SK-N-SH (cell line): ENCODE measurements at regions not wholly inside any gene's neighbourhood (a gene's known extent, or its start where the extent isn't known, plus 50 kb on each side); places are given as distances from the start of the nearest gene placed in this dataset.

Source experiments
- CTCF ChIA-PET: fragments of 300-600, 350-600 bp; formaldehyde crosslinking; extraction: SDS; loops from one replicate; lab custom pipeline; 2021; lab: Yijun Ruan, JAX
- POLR2A ChIA-PET: fragments of 350-600 bp; sonication (Branson Sonifier 250); formaldehyde crosslinking; extraction: SDS; loops from one replicate; lab custom pipeline; 2020; ENCODE audit warnings: antibody characterized with exemption, inconsistent platforms; lab: Yijun Ruan, JAX
- DNase-seq: peaks from one replicate; pipeline ENCODE4 v3.0.0; 2012
- H2AFZ ChIP-seq: fragments of 200-600 bp; sonication (generic); 2 replicates; pipeline ENCODE4 v1.8.1; 2016; ENCODE audit warnings: antibody characterized with exemption, mild to moderate bottlenecking, low read depth
- H3F3A ChIP-seq: fragments of 200-600 bp; sonication (generic); replicated peaks from 2 replicates; pipeline ENCODE3; 2016; ENCODE audit warnings: antibody characterized with exemption, mild to moderate bottlenecking; ENCODE audit not compliant: insufficient read depth
- H3K27ac ChIP-seq, 2 experiments: fragments of 200-500 bp in 1 of 2; fragments of 200-600 bp in 1 of 2; sonication (Bioruptor generic) in 1 of 2; sonication (generic), shearing (Covaris generic) in 1 of 2; 2 replicates each; pipeline versions ENCODE4 v1.5.1 to v1.6.1; 2014 to 2016; ENCODE audit warnings: low read depth in 2 of 2, inconsistent platforms in 1 of 2, low read length in 1 of 2, mild to moderate bottlenecking in 1 of 2, mixed read lengths in 1 of 2
- H3K27me3 ChIP-seq: fragments of 200-600 bp; sonication (generic), shearing (Covaris generic); 2 replicates; pipeline ENCODE4 v1.6.1; 2016; ENCODE audit warnings: mixed run types; ENCODE audit not compliant: insufficient read depth
- H3K36me3 ChIP-seq, 2 experiments: fragments of 200-500 bp in 1 of 2; fragments of 200-600 bp in 1 of 2; sonication (Bioruptor generic) in 1 of 2; sonication (generic) in 1 of 2; replicated peaks in 1 of 2; 2 replicates each; pipeline versions ENCODE3 to v1.5.1; 2014 to 2016; ENCODE audit warnings: low read length in 1 of 2, mild to moderate bottlenecking in 1 of 2; ENCODE audit not compliant: insufficient read depth in 2 of 2, control insufficient read depth in 1 of 2
- H3K4me1 ChIP-seq, 2 experiments: fragments of 200-500 bp in 1 of 2; fragments of 200-600 bp in 1 of 2; sonication (Bioruptor generic) in 1 of 2; sonication (generic), shearing (Covaris generic) in 1 of 2; 2 replicates each; pipeline versions ENCODE4 v1.5.1 to v1.6.1; 2014 to 2016; ENCODE audit warnings: low read depth in 1 of 2, low read length in 1 of 2, mixed run types in 1 of 2; ENCODE audit not compliant: insufficient read depth in 2 of 2, control insufficient read depth in 1 of 2
- H3K4me2 ChIP-seq: fragments of 200-600 bp; sonication (generic), shearing (Covaris generic); 2 replicates; pipeline ENCODE4 v1.6.1; 2017; ENCODE audit warnings: mixed run types
- H3K4me3 ChIP-seq, 2 experiments: fragments of 200-500 bp in 1 of 2; fragments of 200-600 bp in 1 of 2; sonication (Bioruptor generic) in 1 of 2; sonication (generic), shearing (Covaris generic) in 1 of 2; 2 replicates each; pipeline versions ENCODE4 v1.5.1 to v1.8.1; 2014 to 2016; ENCODE audit warnings: low read depth in 2 of 2, inconsistent platforms in 1 of 2, low read length in 1 of 2, mild to moderate bottlenecking in 1 of 2, mixed read lengths in 1 of 2, moderate library complexity in 1 of 2
- H3K79me2 ChIP-seq: fragments of 200-600 bp; sonication (generic); 2 replicates; pipeline ENCODE4 v1.8.1; 2017; ENCODE audit warnings: mild to moderate bottlenecking; ENCODE audit not compliant: insufficient read depth
- H3K9ac ChIP-seq: fragments of 200-600 bp; sonication (generic); 2 replicates; pipeline ENCODE4 v1.6.1; 2017; ENCODE audit warnings: mixed run types
- H3K9me2 ChIP-seq: fragments of 200-600 bp; sonication (generic); 2 replicates; pipeline ENCODE4 v1.6.1; 2017; ENCODE audit warnings: mixed run types
- H3K9me3 ChIP-seq: fragments of 200-600 bp; sonication (generic); 2 replicates; pipeline ENCODE4 v1.6.1; 2017; ENCODE audit warnings: mixed run types, mild to moderate bottlenecking, moderate library complexity
- H4K20me1 ChIP-seq: fragments of 200-600 bp; sonication (generic); 2 replicates; pipeline ENCODE4 v1.6.1; 2017; ENCODE audit warnings: mild to moderate bottlenecking, mixed run types; ENCODE audit not compliant: insufficient read depth
- CHD2 ChIP-seq: fragments of 150-350 bp; IDR thresholded peaks from 2 replicates; pipeline ENCODE4 v1.6.1; 2018; ENCODE audit warnings: low read length; ENCODE audit not compliant: partially characterized antibody
- ELF1 ChIP-seq: IDR thresholded peaks from 2 replicates; pipeline ENCODE4 v1.4.0; 2012
- EZH2phosphoT487 ChIP-seq: fragments of 200-600 bp; sonication (generic); IDR thresholded peaks from 2 replicates; pipeline ENCODE4 v1.6.1; 2017; ENCODE audit warnings: low read depth, mixed run types, mild to moderate bottlenecking, antibody characterized with exemption, moderate library complexity, borderline replicate concordance
- FOSL2 ChIP-seq: IDR thresholded peaks from 2 replicates; pipeline ENCODE4 v1.4.0; 2012; ENCODE audit warnings: low read depth, mild to moderate bottlenecking, moderate library complexity, borderline replicate concordance
- GABPA ChIP-seq: IDR thresholded peaks from 2 replicates; pipeline ENCODE4 v1.4.0; 2012; ENCODE audit warnings: low read depth, mild to moderate bottlenecking
- MXI1 ChIP-seq: IDR thresholded peaks from 2 replicates; pipeline ENCODE4 v1.6.1; 2012; ENCODE audit warnings: mild to moderate bottlenecking, low read depth, low read length, improper control_type of control experiment
- POLR2AphosphoS5 ChIP-seq: IDR thresholded peaks from 2 replicates; pipeline ENCODE4 v1.6.1; 2012; ENCODE audit warnings: low read depth, low read length
- RXRA ChIP-seq: IDR thresholded peaks from 2 replicates; pipeline ENCODE4 v1.4.0; 2012; ENCODE audit warnings: low read depth, mild to moderate bottlenecking, borderline replicate concordance
- TCF12 ChIP-seq: IDR thresholded peaks from 2 replicates; pipeline ENCODE4 v1.4.0; 2012
- USF2 ChIP-seq: fragments of 150-350 bp; IDR thresholded peaks from 2 replicates; pipeline ENCODE4 v1.6.1; 2017; ENCODE audit warnings: antibody characterized with exemption, low read length, low read depth, borderline replicate concordance
- WGBS: methylation state at CpG from one replicate; pipeline ENCODE4 v1.1.6; 2017; ENCODE audit warnings: low lambda C conversion rate; 5-methylcytosine and 5-hydroxymethylcytosine counted together
- TF ChIP-seq, protein P1 (sequence below): IDR thresholded peaks from 2 replicates; pipeline ENCODE4; 2012
- TF ChIP-seq, protein P2 (sequence below): IDR thresholded peaks from 2 replicates; pipeline ENCODE4 v1.4.0; 2012; ENCODE audit warnings: low read depth, borderline replicate concordance
- TF ChIP-seq, protein P3 (sequence below): IDR thresholded peaks from 2 replicates; pipeline ENCODE4 v1.6.1; 2012; ENCODE audit warnings: mild to moderate bottlenecking, low read depth, low read length, moderate library complexity

- no peak overlapping the region for H3K27ac ChIP-seq
- no peak overlapping the region for H3K4me2 ChIP-seq
- no peaks in the 10 kb centered on the region for H3F3A ChIP-seq
- no peak overlapping the region for H3K9ac ChIP-seq
- no peaks in the 10 kb centered on the region for H3K27me3 ChIP-seq
- ChIA-PET CTCF (interaction anchor here (0.6 kb wide), 1 partner anchor 235 kb away, joined by 5 read pairs; no protein-coding TSS in a partner anchor), POLR2A (no interaction called here)
- H3K4me3 ChIP-seq: no peak overlapping the region
- no peaks in the 10 kb centered on the region for H4K20me1 ChIP-seq
- 37% methylated on average over 2 of the region's 2 CpGs for WGBS
- no peaks in the 10 kb centered on the region for H3K79me2 ChIP-seq
- no peak overlapping the region for H2AFZ ChIP-seq
- no peaks in the 10 kb centered on the region for H3K36me3 ChIP-seq
- no peaks in the 10 kb centered on the region for H3K9me2 ChIP-seq
- H3K4me1 ChIP-seq: no peaks in the 10 kb centered on the region
- TF ChIP-seq, protein P1, sequence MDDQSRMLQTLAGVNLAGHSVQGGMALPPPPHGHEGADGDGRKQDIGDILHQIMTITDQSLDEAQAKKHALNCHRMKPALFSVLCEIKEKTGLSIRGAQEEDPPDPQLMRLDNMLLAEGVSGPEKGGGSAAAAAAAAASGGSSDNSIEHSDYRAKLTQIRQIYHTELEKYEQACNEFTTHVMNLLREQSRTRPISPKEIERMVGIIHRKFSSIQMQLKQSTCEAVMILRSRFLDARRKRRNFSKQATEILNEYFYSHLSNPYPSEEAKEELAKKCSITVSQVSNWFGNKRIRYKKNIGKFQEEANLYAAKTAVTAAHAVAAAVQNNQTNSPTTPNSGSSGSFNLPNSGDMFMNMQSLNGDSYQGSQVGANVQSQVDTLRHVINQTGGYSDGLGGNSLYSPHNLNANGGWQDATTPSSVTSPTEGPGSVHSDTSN: no peak
- TF ChIP-seq, protein P2, sequence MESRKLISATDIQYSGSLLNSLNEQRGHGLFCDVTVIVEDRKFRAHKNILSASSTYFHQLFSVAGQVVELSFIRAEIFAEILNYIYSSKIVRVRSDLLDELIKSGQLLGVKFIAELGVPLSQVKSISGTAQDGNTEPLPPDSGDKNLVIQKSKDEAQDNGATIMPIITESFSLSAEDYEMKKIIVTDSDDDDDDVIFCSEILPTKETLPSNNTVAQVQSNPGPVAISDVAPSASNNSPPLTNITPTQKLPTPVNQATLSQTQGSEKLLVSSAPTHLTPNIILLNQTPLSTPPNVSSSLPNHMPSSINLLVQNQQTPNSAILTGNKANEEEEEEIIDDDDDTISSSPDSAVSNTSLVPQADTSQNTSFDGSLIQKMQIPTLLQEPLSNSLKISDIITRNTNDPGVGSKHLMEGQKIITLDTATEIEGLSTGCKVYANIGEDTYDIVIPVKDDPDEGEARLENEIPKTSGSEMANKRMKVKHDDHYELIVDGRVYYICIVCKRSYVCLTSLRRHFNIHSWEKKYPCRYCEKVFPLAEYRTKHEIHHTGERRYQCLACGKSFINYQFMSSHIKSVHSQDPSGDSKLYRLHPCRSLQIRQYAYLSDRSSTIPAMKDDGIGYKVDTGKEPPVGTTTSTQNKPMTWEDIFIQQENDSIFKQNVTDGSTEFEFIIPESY: no peak
- TF ChIP-seq MXI1 (no peak), GABPA (no peak), POLR2AphosphoS5 (no peak)
- TF ChIP-seq, protein P3, sequence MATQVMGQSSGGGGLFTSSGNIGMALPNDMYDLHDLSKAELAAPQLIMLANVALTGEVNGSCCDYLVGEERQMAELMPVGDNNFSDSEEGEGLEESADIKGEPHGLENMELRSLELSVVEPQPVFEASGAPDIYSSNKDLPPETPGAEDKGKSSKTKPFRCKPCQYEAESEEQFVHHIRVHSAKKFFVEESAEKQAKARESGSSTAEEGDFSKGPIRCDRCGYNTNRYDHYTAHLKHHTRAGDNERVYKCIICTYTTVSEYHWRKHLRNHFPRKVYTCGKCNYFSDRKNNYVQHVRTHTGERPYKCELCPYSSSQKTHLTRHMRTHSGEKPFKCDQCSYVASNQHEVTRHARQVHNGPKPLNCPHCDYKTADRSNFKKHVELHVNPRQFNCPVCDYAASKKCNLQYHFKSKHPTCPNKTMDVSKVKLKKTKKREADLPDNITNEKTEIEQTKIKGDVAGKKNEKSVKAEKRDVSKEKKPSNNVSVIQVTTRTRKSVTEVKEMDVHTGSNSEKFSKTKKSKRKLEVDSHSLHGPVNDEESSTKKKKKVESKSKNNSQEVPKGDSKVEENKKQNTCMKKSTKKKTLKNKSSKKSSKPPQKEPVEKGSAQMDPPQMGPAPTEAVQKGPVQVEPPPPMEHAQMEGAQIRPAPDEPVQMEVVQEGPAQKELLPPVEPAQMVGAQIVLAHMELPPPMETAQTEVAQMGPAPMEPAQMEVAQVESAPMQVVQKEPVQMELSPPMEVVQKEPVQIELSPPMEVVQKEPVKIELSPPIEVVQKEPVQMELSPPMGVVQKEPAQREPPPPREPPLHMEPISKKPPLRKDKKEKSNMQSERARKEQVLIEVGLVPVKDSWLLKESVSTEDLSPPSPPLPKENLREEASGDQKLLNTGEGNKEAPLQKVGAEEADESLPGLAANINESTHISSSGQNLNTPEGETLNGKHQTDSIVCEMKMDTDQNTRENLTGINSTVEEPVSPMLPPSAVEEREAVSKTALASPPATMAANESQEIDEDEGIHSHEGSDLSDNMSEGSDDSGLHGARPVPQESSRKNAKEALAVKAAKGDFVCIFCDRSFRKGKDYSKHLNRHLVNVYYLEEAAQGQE: no peak
- DNase-seq: no peak
- no peaks in the 10 kb centered on the region for H3K9me3 ChIP-seq
Measured at GRCh38 chr12:23228101-23228500, 603.1 kb downstream of the ETNK1 start.

- no peaks in the 10 kb centered on the region for H3K27me3 ChIP-seq
- POLR2A ChIA-PET: no interaction called here
- H3F3A ChIP-seq: no peaks in the 10 kb centered on the region
- CTCF ChIA-PET: interaction anchor here (0.6 kb wide), 2 partner anchors 59 to 370 kb away, joined by 3 read pairs; no protein-coding TSS in a partner anchor
- H3K4me2 ChIP-seq: no peak overlapping the region
- WGBS: 37% methylated on average over 2 of the region's 2 CpGs
- no peak for DNase-seq
- no peak overlapping the region for H3K9ac ChIP-seq
- no peaks in the 10 kb centered on the region for H3K79me2 ChIP-seq
- H2AFZ ChIP-seq: no peak overlapping the region
- no peaks in the 10 kb centered on the region for H3K36me3 ChIP-seq
- no peaks in the 10 kb centered on the region for H4K20me1 ChIP-seq
- no peaks in the 10 kb centered on the region for H3K9me2 ChIP-seq
- no peaks in the 10 kb centered on the region for H3K9me3 ChIP-seq
- H3K27ac ChIP-seq: no peak overlapping the region
- no peak overlapping the region for H3K4me3 ChIP-seq
- H3K4me1 ChIP-seq: no peaks in the 10 kb centered on the region; a peak in 1 of 4 replicates
- TF ChIP-seq FOSL2 (no peak), TCF12 (no peak), CHD2 (no peak), USF2 (no peak), RXRA (no peak), EZH2phosphoT487 (no peak), ELF1 (no peak)
- TF ChIP-seq, protein P3: no peak
Measured at GRCh38 chr12:23230899-23231298, 605.9 kb downstream of the ETNK1 start.
